Stimulated activated CD8-positive, alpha-beta memory T cell treated with anti-CD3 and anti-CD28 coated beads, Interleukin-7, amount 100 ng/mL, for 4 hours (primary cell): ENCODE measurements at regions not wholly inside any gene's neighbourhood (a gene's known extent, or its start where the extent isn't known, plus 50 kb on each side); places are given as distances from the start of the nearest gene placed in this dataset.

Experiments used
- DNase-seq, 2 donors: peaks; one replicate each; pipeline ENCODE4 v3.0.0-alpha.2; 2020; ENCODE audit warnings: low read depth in 2 of 2

GRCh38 chr19:31658993-31659896, 310.0 kb upstream of the TSHZ3 start:
- DNase-seq = no peak

- DNase-seq = no peak
Observed at GRCh38 chr19:31659897-31660210, 310.6 kb upstream of the TSHZ3 start.

DNA sequence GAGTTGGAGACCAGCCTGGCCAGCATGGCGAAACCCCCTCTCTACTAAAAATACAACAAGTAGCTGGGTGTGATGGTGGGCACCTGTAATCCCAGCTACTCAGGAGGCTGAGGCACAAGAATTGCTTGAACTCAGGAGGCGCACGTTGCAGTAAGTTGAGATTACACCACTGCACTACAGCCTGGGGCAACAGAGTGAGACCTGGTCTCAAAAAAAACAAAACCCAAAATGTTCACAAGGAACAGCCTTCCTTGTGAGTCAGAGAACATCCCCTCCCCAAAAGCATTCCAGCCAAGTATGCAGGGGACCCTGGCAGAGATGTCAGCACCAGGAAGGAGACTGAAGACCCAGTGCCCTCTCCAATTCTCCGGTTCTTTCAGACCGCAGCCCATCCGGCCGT, 314.9 kb upstream of the TSHZ3 start:
- no peak for DNase-seq

DNA sequence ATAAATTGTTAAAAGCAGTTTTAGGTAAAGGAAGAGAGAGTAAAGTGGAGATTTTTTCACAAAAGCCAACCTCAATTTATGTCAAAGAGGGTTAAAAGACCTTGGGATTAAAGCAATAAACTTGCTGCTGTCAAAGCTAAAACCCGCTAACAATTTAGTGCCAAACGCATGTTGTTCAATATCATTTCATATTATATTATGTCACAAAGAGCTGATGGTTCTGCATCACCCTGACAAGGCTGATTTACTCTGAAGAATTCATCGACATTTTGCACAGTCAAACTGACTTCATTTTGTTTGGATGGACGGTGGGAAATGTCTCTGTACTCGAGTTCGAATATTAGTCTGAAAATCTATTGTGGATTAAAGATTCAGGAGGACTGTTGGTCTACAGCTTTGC, 315.8 kb upstream of the TSHZ3 start:
- no peak for DNase-seq

DNA sequence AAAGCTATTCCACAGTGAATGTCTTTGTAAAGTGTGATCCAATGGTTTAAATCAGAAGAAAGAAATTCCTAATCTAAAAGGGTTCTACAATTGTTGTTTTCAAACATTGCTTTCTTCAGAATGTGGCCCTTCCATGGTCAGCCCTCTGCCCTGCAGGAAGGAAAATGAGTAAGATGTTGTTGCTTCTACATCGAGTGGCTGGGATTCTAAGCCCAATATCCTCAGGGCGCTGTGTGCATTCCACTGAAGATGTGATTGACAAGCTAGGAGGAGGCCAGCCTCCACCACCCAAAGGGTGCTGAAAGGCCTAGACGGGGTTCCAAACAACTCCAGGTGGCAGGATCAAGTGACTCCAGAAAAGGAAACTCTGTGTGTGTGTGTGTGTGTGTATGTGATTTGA, 316.9 kb upstream of the TSHZ3 start:
- DNase-seq = no peak

DNA sequence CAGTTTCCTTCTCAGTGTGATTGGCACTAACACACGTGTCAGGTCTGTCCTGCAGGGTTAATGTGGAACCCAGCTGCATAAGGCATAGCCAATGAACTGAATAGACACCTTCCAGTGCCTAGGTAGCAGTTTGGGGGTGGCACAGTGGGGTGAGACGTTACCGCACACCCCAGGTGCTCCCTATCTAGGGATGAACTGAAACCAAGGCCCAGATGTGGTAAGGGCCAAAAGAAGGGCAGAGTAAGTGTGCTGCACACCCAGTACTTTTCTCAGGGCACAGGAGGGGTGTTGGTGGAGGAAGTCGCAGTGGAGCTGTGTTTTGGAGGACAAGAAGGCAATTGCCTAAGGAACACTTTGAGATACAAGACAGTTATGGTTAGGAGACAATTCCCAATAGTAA, 317.9 kb upstream of the TSHZ3 start:
- DNase-seq = no peak

- DNase-seq = no peak
Observed at GRCh38 chr19:31668921-31669320, 319.7 kb upstream of the TSHZ3 start.

DNA sequence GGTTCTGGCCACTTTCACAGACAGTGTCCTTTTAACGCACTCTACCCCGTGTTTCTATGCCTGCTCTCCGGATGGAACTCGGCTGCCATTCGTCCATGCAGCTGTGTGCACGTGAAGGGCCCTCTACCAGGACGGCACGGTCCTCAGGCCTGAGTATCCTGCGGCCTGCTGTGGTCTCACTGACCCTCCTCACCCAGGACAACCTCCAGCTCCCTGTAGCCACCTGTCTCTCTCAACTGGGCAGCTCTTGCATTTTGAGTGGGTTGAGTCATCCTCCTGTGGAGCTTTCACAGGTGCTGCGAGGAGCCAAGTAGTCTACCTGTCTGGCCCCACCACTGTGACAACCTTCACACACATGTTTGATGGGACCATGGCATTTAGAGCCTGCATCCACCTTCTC, 321.7 kb upstream of the TSHZ3 start:
- DNase-seq = no peak

- no peak for DNase-seq
Observed at GRCh38 chr19:31671411-31672035, 322.3 kb upstream of the TSHZ3 start.

GRCh38 chr19:31674503-31675192, 325.4 kb upstream of the TSHZ3 start:
- no peak for DNase-seq

DNA sequence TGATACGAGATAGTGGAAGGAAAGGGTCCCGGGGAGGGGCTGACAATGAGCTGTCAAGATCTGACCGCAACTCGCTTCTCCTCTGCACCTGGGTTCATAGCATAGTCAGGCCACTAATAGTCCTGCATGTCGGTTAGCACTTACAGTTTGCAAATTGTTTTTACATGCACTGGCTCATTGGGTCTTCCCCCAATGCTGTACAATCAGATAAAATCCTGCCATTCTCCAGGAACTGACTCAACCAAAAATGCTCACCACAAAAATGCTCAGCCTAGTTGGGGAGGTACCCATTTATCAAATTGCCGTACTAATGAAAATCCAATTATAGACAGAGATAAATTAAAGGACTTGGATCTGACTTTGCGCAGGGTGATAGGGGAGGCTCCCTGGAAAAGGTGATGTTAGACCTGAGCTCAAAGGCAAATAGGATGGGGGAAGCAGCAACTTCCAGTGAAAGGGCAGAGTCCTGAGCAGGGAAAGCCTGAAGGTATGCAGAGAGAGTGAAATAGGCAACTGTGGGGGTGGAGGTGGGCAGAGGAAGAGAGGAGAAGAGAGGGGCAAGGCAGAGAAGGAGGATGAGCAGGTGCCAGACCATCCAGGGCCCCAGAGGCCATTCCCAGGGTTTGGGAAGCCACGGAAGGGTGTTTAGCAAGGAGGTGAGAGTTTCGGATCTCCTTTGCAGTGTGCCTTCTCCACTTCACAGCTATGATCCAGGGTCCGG, 326.1 kb upstream of the TSHZ3 start:
- DNase-seq = no peak

DNA sequence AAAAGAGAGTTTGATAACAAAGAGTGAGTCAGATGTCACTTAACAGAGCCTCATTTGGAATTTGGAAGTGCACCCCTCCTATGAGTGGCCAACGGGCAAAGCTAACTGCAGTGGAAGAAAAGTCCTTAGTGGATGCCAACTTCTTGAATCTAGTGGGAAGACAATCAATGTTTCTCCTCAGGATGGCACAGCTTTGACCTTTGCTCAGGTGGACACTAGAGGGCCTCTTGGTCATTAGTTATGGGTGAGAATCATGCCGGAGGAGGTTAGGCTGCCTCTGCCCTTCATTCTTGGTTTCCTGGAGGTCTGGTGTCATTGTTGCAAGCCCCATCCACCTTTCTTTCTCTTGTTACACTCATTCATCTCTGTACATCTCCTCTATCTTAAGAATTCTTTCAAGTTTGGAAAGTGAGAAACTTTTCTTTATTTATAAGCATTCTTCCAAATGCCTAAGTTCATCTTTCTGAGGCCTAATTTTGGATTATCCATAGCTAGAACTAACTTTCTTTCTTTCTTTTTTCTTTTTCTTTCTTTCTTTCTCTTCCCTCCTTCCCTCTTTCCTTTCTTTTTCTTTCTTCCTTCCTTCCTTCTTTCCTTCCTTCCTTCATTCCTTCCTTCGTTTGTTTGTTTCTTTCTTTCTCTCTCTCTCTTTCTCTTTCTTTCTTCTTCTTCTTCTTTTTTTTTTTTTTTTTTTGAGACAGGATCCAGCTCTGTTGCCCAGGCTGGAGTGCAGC, 327.2 kb upstream of the TSHZ3 start:
- no peak for DNase-seq

DNA sequence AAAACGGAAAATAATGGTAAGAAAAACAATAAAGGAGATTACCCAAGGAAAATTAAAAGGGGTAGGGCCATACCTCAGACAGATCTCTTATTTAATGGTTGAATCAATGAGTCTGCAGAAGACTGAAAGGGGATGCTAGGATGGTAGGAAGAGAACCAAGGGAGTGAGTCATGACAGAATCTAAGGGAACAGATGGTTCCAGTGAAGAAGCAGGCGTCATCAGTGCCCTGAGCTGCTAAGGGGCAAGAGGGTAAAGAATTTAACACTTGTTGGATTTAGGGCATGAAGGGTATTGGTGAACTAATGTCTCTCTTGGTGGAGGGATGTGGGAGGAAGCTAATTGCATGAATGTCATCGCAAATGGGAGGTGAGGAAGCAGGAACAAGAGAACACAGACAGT, 329.2 kb upstream of the TSHZ3 start:
- no peak for DNase-seq

DNA sequence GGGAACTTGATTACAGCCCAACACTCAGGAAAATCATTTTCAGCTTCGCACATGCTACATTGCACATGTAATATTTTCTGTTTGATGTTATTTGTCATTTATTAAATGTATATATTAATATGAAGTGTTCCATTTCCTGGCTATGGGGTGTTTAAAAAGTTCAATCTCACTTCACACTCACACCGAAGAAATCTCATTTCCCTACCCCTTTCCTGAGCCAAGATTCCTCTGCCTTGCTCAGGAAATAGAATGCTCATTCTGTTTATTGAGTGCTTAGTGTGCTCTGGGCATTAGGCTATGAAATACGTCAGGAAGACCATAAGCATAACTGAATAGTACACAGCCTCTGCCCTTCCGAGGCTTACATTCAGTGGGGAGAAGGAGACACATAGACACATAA, 331.9 kb upstream of the TSHZ3 start:
- DNase-seq = no peak

DNA sequence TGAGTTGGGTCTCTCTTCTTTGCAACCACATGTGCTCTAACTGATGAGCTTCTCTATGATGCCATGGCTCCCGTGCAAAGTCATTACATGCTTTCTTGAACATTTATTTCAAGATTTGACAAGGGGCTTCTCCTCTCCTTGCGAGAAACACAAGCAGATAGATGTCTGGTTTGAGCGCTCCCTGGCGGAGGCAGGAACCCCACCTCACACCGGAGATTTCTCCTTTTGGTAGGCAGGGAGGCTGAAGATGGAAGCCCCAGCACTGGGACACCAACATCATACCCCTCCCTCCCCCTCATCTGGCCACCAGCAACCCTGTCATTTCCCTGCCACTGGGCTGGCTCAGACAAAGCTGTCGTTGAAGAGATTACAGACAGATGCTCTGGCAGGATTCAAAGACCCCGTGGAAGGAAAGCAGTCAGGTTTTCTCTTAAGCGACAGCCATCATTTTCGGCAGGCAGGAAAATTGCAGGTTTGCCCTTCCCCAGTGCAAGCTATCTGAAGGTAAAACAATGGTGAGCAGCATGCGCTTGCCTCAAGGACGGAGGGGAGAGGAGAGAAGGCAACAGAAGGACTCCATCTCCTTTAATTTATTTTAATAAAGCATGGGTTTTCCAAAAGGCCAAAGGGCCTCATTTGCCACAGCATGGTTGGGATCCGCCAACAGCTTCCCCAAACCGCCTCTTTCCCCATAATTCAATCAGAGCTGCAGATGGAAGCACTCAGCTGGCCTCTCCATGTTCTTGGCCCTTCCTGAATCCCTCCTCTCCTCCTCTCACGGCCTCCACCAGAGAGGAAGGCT, 344.1 kb upstream of the TSHZ3 start:
- no peak for DNase-seq

GRCh38 chr19:31693933-31694269, 344.7 kb upstream of the TSHZ3 start:
- DNase-seq = no peak

DNA sequence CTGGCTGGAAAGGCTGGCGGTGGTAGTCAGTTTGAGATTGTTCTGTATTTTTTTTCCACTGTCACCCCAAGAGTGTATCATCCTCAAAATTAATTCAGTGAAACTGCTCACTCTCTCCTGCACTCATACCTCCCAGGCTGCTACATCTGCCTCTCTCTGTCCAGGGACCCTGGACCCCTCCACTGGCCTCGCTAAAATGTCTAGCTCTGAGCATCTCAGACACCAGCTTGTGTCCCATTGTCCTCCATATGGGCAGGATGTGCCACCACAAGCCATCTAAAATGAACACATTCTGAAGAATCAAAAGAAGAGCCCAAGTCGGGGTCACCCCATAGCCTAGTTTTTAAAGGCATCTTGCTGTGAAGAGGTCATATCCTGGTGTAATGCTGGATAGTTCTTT, 345.5 kb upstream of the TSHZ3 start:
- no peak for DNase-seq

DNA sequence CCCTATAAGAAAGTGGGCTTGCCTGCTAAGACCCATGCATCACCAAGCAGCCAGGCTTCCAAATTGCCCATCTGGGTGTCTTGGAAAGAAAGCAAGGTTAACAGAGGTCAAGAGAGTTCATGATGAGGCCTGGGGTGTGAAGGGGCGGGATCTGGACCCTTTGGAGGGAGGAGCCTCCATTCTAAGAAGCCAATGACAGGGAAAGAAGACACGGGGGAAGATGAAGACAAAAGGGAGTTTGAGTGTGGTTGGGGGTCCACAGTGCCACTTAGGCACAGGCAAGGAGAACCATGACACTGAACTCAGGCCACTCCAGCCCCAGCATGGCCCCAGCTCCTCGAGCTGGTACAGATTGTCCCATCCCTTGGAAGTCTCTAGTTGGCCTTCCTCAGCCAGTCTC, 350.2 kb upstream of the TSHZ3 start:
- no peak for DNase-seq

GRCh38 chr19:31701146-31701545, 351.9 kb upstream of the TSHZ3 start:
- no peak for DNase-seq

DNA sequence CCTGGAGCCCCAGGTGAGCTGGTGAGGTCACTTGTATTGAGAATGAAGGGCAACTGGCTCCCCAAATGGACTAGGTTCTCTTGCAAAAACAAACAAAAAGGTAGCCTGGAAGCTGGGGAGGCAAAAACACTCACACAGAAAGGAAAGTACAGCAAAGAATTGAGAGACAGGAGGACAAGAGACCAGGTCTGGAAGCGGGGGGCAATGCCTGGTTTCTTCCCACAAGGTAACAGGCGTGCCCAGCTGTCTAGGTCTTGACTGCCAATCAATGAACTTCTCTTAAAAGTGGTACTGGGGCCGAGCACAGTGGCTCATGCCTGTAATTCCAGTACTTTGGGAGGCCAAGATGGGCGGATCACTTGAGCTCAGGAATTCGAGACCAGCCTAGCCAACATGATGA, 356.4 kb upstream of the TSHZ3 start:
- DNase-seq = no peak

DNA sequence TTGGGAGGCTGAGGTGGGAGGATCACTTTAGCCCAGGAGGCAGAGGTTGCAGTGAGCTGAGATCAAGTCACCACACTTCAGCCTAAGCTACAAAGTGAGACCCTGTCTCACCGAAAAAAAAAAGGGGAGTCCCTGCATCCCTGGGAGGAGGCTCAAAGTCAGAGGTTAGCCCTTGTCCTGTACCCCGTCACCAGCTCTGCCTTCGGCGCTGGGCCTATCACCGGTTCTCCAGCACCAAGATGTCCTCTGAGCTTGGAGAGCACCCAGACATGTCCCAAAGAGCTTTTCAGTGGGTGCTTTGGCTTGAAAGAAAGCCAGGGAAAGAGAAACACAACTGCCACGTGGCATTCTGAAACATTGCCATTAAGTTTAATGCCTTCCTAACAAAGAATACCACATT, 356.9 kb upstream of the TSHZ3 start:
- DNase-seq = no peak
